Pons (tissue), 1 donor: ENCODE measurements at regions not wholly inside any gene's neighbourhood (a gene's known extent, or its start where the extent isn't known, plus 50 kb on each side); places are given as distances from the start of the nearest gene placed in this dataset.

ENCODE experiments used
- DNase-seq: peaks from one replicate; pipeline ENCODE4 v3.0.0-alpha.2; 2016; ENCODE audit warnings: low spot score

DNA sequence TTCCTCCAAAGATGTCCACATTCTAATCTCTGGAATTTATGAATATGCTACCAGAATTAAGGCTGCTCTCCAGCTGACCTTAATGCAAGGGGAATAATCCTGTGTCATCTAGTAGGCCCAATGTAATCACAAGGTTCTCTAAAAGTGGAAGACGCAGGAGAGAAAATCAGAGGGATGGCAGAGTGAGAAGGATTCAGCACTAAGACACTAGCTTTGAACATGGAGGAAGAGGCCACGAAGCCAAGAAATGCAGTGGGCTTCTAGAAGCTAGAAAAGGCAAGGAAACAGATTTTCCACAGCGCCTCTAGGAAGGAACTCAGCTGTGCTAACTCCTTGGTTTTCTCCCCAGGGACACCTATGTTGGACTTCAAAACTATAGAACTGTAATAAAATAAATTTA, 240.7 kb upstream of the TRAM1L1 start:
- DNase-seq = no peak

DNA sequence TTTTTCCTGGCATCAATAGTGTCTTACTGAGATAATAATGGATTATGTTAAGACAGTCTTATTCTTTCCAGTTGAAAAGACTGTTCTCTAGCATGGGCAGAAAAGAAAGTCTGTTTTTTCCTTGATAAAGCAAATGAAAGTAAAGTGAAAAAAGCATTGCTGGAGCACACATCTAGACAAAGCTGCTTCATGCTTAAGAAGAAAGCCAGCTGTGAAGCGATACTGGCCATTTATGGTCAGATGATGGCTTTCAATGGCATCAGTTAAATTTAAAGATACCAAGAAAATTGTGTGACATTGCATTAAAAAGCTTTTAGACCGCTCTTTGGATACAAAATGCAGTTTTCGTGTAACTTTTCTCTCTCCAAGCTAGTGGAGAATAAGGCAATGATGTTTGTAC, 242.1 kb upstream of the TRAM1L1 start:
- DNase-seq = peak; percentile 7

DNA sequence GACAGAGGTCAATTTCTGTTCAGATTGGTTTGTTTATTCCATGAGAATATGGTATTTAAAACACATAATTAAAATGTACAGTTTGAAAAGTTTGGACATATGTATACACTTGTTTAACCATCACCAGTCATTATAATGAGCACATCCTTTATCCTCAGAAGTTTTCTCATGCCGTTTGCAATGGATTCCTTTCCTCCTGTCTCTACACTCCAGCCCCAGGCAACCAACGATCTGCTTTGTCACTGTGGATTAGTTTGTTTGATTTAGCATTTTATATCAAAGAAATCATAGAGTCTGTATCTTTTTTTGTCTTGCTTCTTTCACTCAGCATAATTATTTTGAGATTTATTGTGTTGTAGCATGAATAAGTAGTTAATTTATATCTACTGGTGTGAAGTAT, 243.0 kb upstream of the TRAM1L1 start:
- DNase-seq = no peak

DNA sequence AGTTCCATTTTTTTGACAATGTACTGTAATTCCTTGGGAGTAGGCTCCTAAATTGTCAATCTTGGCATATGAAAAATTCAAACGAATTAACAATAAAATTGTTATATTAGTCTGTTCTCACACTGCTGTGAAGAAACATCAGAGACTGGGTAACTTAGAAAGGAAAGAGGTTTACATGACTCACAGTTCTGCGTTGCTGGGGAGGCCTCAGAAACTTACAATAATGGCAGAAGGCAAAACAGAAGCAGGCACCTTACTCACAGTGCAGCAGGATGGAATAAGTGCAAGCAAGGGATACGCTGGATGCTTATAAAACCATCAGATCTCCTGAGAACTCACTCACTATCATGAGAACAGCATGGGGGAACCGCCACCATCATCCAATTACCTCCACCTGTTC, 246.4 kb upstream of the TRAM1L1 start:
- no peak for DNase-seq

DNA sequence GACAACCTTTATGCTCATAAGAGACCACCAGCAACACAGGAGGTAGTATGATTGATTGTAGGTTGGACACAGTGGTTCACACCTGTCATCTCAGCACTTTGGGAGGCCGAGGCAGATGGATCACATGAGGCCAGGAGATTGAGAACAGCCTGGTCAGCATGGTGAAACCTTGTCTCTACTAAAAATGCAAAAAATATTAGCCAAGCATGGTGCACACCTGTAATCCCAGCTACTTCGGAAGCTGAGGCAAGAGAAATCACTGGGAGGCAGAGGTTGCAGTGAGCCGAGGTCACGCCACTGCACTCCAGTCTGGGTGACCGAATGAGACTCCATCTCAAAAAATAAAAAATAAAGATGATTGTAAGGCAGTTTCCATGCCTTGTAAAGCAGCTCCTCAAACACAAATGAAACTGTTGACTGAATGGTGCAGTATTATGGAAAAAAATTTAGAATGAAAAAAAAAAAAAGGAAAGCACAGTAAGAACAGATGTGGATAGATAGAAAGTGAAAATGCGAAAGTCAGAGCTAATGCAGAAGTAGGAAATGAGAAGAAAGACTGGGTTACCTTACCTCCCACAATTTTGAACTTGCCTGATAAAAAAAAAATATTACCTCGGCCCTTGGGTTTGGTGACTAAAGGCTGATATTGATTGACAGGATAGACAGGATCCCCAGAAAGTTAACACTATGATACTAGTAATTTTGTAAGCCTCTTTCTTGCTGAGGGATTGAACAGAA, 249.2 kb upstream of the TRAM1L1 start:
- DNase-seq = no peak

DNA sequence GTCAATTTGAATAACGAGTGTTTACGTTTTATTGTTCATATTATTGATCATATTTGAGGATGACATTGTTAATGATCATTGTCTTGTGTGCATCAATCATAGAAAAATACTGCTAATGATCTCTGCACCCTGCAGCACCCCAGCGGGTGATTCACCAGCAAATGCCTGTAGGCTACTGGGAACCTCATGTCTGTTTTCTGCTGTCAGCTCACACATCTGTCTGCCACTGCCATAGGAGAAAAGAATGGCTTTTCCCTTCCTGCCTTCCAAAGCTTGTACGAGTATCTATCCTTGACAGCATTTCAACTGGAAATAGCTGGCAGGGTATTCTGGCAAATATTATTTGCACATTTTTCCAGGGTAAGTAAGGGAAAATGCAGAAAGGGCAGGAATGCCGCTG, 272.1 kb upstream of the TRAM1L1 start:
- DNase-seq = no peak

DNA sequence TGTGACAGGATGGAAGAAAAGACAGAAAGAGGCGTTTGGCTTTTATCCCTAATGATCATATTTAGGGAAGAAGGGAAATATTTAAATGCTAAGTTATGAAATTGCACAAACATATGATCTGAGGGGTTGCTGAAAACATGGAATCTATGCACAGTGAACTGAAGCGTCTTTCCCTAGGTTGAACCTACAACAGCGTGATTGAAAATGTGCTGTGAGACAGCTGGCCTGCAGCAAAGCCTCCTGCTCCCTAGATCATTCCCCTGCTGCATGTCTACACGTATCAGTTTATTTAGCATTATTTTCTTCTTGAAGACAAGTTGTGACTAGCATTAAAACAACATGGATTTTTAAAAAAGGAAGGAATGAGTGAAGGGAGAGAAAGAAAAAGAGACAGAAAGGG, 272.5 kb upstream of the TRAM1L1 start:
- DNase-seq = no peak

DNA sequence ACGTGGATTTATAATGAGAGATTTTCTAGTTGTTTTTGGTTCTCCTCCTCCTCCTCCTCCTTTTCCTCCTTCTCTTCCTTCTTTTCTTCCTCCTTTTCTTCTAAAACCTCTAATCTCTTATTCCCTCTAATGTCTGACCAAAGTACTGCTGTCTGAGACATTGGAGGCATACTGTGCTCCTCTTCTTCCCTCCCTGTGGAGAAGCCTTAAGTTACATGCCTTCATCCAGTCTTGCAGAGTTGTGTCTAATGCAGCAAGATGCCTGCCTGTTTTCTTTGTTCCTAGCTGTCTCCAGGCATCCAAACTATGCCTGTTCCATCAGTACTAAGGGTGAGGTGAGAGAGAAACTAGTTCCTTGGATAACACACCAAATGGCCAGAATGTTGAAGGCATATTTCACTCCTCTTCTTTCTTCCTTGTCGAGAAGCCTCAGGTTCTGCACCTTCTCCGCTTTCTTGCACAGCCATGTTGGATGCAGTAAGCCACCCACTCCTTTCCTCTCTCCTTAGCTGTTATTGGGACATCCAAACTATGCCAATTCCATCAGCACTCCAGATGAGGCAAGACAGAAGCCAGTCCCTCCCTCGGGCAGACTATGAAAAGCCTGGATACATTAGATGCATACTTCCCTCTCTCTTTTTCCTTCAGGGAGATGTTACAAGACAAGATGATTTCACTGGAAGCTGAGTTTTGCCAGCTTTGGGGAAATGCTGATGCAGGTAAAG, 285.7 kb upstream of the TRAM1L1 start:
- DNase-seq = no peak

DNA sequence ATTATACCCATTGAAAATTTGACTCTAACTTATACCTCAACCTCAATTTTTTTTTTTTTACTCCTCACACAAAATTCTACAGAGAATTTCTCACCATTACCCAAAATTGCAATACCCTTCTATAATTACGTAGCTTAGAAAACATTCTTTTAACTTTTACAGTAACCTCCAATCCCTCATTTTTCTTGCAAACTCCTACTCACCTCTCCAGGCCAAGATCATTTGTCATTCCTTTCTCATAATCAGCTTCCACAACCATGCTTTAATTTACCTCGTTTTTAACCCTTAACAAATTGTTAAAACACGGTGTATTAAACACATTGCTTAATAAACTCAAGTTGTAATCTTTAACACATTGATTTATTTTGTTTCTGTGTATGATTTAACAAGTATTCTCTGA, 289.7 kb upstream of the TRAM1L1 start:
- DNase-seq = no peak

DNA sequence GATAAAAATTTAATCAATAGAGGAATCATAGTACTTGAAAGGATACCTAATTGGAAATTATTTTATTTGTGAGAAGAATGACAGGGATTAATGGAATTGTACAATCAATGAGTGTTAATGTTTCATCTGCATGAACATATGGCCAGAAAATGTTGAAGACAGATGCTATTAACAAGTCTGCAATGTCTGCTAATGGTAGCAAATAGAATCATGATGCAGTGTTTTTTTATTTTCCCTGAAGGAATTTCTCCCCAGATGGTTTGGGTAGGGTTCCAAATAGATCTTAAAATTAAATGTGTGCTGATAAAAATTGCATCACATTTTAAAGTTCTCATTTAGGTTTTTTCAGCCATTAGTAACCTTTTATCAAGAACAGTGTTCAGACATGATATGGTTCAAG, 291.3 kb upstream of the TRAM1L1 start:
- no peak for DNase-seq

DNA sequence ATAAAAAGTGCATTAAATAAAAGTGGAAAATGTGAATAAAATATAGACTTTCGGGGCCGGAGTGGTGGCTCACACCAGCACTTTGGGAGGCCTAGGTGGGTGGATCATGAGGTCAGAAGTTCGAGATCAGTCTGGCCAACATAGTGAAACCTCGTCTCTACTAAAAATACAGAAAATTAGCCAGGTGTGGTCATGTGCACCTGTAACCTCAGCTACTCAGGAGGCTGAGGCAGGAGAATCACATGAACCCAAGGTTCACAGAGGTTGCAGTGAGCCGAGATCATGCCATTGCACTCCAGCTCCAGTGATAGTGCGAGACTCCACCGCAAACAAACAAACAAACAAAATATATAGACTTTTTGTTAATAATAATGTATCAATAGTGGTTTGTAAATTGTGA, 293.6 kb upstream of the TRAM1L1 start:
- no peak for DNase-seq

DNA sequence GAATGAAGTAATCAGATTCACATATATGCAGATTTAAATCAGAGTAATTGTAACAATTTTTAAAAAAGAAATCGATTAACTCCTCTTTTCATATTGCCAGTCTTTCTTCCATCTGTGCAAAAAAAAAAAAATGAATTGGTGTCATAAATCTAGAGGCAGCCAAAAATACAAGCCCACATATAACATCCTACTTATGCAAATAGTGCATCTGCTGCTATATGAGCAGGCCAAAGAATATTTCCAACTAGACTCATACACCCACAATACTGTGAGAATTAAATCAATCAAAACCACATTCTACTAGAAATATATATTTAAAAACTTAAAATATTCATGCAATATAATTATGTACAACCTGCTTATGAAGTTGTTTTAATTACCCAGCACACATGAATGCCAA, 298.1 kb upstream of the TRAM1L1 start:
- no peak for DNase-seq

DNA sequence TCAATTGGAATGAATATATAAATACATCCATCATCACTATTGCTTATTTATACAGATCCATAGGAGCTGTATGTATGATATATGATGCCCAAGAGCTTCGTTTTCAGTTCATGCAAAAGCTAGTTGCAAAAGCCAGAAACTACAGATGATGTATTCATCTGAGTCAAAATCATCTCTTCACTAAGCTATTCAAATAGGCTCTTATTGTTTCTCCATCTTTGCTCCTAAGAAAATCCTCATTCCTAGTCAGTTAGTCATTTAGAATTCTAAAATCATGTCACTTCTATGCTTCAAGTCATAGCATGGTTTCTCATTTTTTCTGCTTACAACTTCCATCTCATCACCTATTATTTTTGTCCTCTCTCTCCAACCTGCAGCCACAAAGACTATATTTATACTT, 300.1 kb upstream of the TRAM1L1 start:
- DNase-seq = no peak

DNA sequence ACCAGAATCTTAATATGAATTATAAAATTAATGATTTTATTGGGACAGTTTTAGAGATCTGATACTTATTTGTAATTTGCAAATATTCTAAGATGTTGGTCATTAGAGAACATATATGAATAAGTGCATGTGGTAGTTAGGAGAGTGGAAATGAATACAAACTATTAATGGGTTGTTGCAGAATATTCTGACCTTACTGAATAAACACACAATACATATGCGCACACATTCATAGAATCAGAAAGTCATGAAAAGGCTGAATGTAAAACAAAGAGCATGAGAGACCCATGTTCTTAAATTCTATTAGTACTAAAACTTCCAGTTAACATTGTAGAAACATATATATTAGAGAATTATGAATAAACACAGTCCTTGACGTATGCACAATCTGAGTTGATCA, 301.7 kb upstream of the TRAM1L1 start:
- DNase-seq = no peak

DNA sequence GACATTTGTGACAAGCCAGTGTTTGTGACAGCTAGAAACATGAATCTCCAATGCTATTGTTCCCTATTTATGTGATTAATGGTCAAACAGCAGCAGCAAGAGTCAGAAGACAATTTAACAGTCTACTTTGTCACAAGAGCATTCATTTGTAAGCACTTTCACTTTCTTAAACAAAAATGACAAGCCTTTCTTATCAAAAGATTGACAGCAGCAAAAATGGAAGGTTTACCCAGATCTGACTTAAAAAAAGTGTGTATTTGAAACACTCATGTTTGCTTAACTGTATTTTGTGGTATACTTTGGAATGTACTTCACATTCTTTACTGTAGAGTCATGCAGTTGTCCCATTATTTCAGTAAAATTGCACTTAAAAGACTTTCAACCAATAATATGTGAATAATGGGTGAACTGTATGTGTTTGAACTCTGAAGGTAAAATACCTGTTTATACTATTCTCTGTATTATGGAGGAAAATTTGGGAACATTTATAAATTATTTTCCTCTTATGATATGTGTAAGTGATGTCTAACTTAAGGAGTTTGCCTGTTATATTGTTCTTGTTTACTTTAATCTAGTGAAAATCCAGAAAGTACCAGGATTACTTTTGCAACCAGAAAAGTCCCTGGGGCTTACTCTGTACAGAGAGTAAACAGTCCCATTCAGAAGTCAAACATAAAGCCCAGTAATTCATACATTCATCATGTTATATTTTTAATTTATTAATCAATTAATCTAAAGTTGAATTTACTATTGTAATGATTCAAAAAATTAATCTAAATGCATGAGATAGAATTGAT, 314.9 kb upstream of the TRAM1L1 start:
- DNase-seq = peak; percentile 13

DNA sequence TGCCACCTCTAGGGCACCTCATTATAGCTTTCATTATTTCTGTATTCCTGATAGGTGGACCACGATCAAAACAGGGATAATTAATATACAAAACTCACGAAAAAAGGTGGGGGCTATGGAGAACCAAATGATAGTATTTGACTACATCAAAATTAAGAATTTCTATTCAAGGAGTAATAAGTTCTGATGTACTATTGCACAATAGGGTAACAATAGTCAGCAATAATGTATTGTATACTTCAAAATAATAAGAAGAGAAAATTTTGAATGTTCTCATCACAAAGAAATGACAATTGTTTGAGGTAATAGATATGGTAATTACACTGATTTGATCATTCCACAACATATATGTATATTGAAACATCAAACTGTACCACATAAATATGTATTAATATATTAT, 327.3 kb upstream of the TRAM1L1 start:
- DNase-seq = no peak

DNA sequence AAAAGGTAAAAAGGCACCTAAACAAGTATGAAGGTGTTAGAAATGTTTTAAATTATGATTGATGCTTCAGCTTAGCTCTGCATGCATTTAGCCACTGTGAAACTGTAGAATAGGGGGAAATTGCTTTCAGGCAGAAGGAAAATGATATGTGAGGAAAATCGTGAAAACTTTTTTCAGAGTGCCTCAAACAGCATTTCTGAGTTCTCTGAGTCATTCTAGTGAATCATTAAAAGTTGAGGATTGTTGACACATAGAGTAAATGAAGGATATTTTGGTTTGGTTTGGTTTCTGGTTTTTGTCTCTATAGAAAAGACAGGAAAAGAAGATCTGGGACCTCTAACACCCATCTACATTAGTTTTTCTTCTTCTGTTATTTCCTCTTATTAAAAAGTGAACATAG, 332.5 kb upstream of the TRAM1L1 start:
- DNase-seq = no peak

DNA sequence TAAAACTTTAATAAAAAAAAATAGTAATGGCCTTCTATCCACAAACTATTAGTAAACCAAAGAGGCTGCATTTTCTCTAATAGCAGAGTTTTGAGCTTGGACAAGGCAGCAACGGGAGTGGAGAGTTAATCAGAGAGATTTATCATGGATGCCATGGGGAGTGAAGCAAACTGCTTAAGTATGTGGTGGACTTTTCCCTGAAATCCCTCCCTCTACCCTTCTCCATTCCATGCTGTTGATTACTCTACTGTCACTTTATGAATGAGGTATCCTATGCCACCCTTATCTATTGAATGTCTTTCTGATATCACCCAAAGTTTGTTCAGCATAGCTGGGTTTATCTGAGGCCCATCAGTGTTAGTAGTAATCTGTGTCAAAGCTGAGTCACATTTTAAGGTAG, 335.6 kb upstream of the TRAM1L1 start:
- no peak for DNase-seq

DNA sequence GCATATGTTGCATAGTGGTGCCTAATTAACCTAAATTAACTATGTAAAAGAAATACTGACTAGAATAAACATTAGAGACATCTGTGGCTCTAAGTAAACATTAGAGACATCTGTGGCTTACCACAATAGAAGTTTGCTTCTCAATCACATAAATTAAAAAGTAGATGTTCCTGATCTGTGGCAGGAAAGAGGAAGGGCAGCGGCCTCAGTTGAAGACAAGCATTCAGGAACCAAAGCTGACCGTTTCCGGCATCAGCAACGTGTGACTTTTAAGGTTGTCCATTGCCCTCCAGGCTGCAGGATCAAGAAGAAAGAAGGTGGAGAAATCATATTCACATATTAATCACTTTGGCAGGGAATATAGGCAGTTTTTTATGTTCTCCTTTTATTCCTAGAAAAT, 336.3 kb upstream of the TRAM1L1 start:
- no peak for DNase-seq

DNA sequence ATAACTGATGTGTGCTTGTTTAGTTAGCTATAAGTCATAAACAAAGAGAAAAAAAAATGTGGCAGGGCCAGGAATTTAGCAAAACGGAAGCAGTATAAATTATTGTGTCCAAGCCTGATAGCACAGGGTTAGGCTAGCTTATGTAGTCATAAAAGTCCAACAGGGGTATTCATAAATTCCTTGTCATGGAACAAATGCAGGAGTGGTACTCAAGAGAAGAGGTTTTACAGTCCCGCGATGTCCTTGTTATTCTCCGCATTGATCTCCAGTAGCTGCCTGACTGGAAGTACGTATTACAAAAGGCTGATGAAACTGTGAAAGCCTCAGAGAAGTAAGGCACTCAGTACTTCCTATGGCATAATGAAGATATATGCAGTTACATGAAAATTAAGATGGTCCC, 336.9 kb upstream of the TRAM1L1 start:
- DNase-seq = no peak

DNA sequence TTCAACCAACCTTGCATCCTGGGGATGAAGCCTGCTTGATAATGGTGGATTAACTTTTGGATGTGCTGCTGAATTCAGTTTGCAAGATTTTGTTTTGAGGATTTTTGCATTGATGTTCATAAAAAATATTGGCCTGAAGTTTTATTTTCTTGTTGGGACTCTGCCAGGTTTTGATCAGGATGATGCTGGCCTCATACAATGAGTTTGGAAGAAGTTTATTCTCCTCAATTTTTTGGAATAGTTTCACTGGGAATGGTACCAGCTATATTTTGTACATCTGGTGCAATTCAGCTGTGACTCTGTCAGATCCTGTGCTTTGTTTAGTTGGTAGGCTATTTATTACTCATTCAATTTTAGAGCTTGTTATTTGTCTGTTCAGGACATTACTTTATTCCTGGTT, 340.3 kb upstream of the TRAM1L1 start:
- DNase-seq = no peak

DNA sequence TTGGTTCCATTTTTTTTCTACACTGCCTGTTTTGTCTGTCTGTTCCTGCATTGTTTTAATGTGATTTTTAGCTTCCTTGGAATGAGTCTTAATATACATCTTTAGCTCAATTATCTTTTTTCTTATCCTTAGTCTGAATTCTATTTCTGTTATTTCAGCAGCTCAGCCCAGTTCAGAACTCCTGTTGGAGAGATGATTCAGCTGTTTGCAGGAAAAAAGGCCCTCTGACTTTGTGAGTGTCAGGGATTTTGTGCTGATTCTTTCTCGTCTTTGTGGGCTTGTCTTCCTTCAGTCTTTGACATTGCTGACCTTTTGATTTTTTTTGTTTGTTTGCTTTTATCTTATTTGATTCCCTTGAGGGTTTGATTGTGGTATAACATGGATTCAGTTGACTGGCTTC, 343.2 kb upstream of the TRAM1L1 start:
- DNase-seq = no peak

DNA sequence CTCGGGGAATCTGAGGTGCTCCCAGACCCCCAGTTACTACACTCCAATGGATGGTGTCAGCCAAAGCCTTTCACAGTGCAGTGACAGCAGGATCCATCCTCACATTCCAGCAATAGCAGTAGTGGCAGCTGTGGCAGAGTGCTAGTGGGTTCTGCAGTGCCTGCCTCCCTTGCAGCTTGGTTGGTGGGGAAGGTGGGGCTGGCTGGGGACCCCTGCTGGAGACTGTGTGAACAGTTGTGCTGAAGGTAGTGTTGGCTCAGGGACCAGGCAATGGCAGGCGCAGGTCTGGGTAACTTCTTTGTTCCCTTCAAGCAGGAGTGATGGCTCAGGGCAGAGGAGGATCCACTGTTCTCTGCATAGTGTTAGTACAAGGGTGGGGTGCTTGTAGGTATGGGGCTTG, 343.7 kb upstream of the TRAM1L1 start:
- DNase-seq = no peak
